DOHH2 (cell line): ENCODE measurements at regions not wholly inside any gene's neighbourhood (a gene's known extent, or its start where the extent isn't known, plus 50 kb on each side); places are given as distances from the start of the nearest gene placed in this dataset.

ENCODE experiments used
- CTCF ChIP-seq: fragments of 200-600 bp; sonication (generic); IDR thresholded peaks from one replicate; pipeline ENCODE4 v1.5.1; 2014; ENCODE audit warnings: antibody characterized with exemption, mild to moderate bottlenecking, low read depth, low read length; ENCODE audit not compliant: poor library complexity, severe bottlenecking
- EZH2phosphoT487 ChIP-seq: fragments of 200-600 bp; sonication (generic); IDR thresholded peaks from 2 replicates; pipeline ENCODE4 v1.6.1; 2017; ENCODE audit warnings: borderline replicate concordance, mild to moderate bottlenecking, antibody characterized with exemption, low read length, moderate library complexity, mixed read lengths

GRCh38 chr9:105828171-105828570, 133.8 kb downstream of the TMEM38B start:
- TF ChIP-seq CTCF (no peak), EZH2phosphoT487 (no peak)
